Left ventricle myocardium inferior (tissue), 1 donor: ENCODE measurements at regions not wholly inside any gene's neighbourhood (a gene's known extent, or its start where the extent isn't known, plus 50 kb on each side); places are given as distances from the start of the nearest gene placed in this dataset.
"Not testable (repeated sequence)": the region's sequence is repeated elsewhere in the genome, so short reads cannot be mapped to it uniquely, and the experiment has no call there.

Source experiments
- DNase-seq: peaks from one replicate; pipeline ENCODE4 v3.0.0-alpha.2; 2020
- H3K27ac ChIP-seq: fragments of 200-600 bp; replicated peaks from 2 replicates; pipeline ENCODE4 v1.8.0; 2021
- H3K27me3 ChIP-seq: fragments of 200-600 bp; 2 replicates; pipeline ENCODE4 v1.8.0; 2021; ENCODE audit warnings: low read depth
- H3K36me3 ChIP-seq: fragments of 200-600 bp; 2 replicates; pipeline ENCODE4 v1.8.0; 2021
- H3K4me1 ChIP-seq: fragments of 200-600 bp; 2 replicates; pipeline ENCODE4 v1.8.0; 2021
- H3K4me3 ChIP-seq: fragments of 200-600 bp; 2 replicates; pipeline ENCODE4 v1.8.0; 2021; ENCODE audit warnings: mild to moderate bottlenecking, moderate library complexity
- H3K9me3 ChIP-seq: fragments of 200-600 bp; replicated peaks from 2 replicates; pipeline ENCODE4 v1.8.0; 2021
- CTCF ChIP-seq: fragments of 200-600 bp; IDR thresholded peaks from 2 replicates; pipeline ENCODE4 v1.8.0; 2021; ENCODE audit warnings: antibody characterized with exemption, mild to moderate bottlenecking, borderline replicate concordance
- intact Hi-C: fragments of 100-400 bp; cut with micrococcal nuclease; formaldehyde crosslinking; loops from one replicate; pipeline ENCODE4 v1.11.0; 2022
- donor health status: DM: no; HTN: yes; CAD: no; lungs with severe emphysema.

DNA sequence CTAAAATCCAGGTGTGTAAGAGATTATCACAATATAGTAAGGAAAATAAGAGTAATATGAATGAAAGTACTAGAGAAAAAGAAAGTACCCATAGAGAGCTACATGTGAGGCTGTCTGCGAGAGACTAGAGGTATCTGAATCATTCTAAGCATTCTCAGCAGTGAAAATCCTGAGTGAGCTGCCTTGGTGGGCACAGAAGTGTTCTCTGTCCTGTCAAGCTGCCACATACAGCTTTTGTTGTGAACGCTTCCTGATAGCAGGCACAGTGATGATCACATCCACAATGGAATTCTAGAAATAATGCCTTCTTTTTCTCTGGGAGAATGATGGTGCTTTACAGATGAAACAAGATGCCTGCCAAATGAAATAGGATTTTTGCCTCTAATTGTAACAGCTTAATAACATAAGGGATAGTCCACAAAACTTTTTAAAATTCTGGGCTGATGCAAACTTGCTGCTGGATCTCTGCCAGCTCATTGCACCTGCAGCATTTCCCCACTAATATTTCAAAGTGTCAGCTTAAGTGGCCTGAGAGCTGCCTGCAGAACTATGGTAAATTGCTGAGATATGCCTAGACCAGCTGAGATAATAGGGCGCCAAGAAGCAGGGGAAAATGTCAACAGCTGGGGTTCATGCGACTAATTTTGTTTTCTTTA, 620.5 kb downstream of the DOK5 start:
- H3K27ac ChIP-seq = no peak overlapping the region
- H3K36me3 ChIP-seq = no peaks in the 10 kb centered on the region
- TF ChIP-seq CTCF = no peak
- no peaks in the 10 kb centered on the region for H3K27me3 ChIP-seq
- DNase-seq = no peak
- H3K4me1 ChIP-seq = peaks cover 13% of the 10 kb centered on the region
- no peak overlapping the region for H3K4me3 ChIP-seq
- intact Hi-C loops = no loop called here
- peaks cover 10% of the 10 kb centered on the region for H3K9me3 ChIP-seq

DNA sequence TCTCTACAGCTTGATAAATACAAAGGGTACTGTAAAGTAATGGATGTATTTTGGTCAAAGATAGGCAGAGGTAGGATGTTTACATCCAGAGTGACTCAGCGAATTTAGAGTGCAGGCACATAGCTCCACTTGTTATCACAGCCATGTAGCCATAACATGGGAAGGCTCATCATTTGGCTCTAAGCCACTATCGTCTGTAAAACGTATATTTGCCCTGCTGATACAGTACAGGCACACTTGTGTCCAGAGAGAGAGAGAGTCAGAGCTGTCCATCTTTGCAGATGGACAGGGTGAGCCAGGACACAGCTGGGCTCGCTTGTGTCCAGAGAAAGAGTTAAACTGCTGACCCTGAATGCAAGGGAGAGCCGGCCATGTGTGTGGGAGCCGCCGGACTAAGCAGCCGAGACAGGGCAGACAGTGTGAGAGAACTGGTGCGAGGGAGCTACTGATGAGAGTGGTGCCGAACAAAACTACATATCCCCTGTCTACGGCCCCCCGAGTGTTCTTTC, 619.0 kb downstream of the DOK5 start:
- intact Hi-C loops = no loop called here
- no peak for TF ChIP-seq CTCF
- H3K4me3 ChIP-seq = no peak overlapping the region
- no peaks in the 10 kb centered on the region for H3K36me3 ChIP-seq
- H3K27ac ChIP-seq = no peak overlapping the region
- peaks cover 10% of the 10 kb centered on the region for H3K9me3 ChIP-seq
- H3K4me1 ChIP-seq = peaks cover 13% of the 10 kb centered on the region
- no peaks in the 10 kb centered on the region for H3K27me3 ChIP-seq
- no peak for DNase-seq

GRCh38 chr20:55090286-55090685, 614.9 kb downstream of the DOK5 start:
- Histone ChIP-seq H3K4me1 (no peaks in the 10 kb centered on the region), H3K27me3 (no peaks in the 10 kb centered on the region), H3K4me3 (no peak overlapping the region), H3K36me3 (no peaks in the 10 kb centered on the region), H3K9me3 (peaks cover 10% of the 10 kb centered on the region), H3K27ac (no peak overlapping the region)
- no peak for TF ChIP-seq CTCF
- intact Hi-C loops = no loop called here
- no peak for DNase-seq

DNA sequence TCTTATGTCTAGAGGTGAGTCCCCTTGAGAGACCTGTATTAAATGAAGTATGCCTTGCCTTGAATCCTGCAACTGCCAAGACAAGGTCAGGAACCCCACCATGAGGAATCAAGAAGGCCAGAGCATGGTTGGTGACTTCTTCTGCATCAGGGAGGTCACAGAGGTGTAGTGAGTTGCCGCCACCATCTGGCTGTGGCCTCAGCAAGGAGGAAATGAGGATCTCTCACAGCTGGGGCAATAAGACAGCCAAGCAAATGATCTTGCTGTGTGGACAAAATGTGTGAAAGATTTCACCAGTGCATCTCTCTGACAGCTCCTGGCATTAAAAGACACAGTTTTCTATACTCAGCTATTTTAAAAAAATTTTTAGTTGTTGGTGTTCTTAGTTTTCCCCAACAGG, 611.0 kb downstream of the DOK5 start:
- H3K4me1 ChIP-seq = no peaks in the 10 kb centered on the region
- H3K27ac ChIP-seq = no peak overlapping the region
- H3K9me3 ChIP-seq = no peaks in the 10 kb centered on the region
- H3K36me3 ChIP-seq = no peaks in the 10 kb centered on the region
- TF ChIP-seq CTCF = no peak
- no peak overlapping the region for H3K4me3 ChIP-seq
- intact Hi-C loops = no loop called here
- no peaks in the 10 kb centered on the region for H3K27me3 ChIP-seq
- no peak for DNase-seq

DNA sequence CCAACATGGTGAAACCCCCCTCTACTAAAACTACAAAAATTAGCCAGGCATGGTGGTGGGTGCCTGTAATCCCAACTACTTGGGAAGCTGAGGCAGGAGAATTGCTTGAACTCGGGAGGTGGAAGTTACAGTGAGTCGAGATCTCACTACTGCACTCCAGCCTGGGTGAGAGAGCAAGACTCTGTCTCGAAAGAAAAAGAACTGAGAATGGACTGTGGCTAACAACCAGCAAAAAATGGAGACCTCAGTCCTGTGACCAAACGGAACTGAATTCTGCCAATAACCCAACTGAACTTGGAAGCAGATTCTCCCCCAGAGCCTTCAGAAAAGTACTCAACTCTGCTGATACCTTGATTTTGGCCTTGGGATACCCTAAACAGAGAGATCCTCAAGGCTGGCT, 604.5 kb downstream of the DOK5 start:
- no peaks in the 10 kb centered on the region for H3K36me3 ChIP-seq
- DNase-seq = no peak
- no peak for TF ChIP-seq CTCF
- peaks cover 9% of the 10 kb centered on the region for H3K9me3 ChIP-seq
- no peak overlapping the region for H3K4me3 ChIP-seq
- no peak overlapping the region for H3K27ac ChIP-seq
- no peaks in the 10 kb centered on the region for H3K27me3 ChIP-seq
- intact Hi-C loops = no loop called here
- no peaks in the 10 kb centered on the region for H3K4me1 ChIP-seq

DNA sequence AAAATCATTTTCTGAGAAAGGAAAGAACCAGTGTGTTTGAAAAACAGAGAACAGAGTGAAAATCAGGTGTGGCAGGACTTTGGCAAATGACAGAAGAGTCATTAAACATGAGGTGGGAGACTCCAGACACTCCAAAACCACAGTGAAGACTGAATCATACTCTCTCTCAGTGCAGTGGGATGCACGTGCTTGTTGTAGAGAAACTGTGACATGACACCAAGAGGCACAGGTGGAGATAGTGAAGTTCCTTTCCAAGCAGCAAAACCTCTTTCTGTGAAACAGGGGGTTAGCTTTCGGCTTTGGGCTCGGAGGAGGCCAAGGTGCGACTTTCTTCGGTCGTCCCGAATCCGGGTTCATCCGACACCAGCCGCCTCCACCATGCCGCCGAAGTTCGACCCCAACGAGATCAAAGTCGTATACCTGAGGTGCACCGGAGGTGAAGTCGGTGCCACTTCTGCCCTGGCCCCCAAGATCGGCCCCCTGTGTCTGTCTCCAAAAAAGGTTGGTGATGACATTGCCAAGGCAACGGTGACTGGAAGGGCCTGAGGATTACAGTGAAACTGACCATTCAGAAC, 599.0 kb downstream of the DOK5 start:
- H3K36me3 ChIP-seq, H3K27me3 ChIP-seq, H3K4me3 ChIP-seq, DNase-seq, H3K4me1 ChIP-seq, H3K27ac ChIP-seq, intact Hi-C loops: not testable (repeated sequence)
- peaks cover 19% of the 10 kb centered on the region for H3K9me3 ChIP-seq
